ENCODE measurements at regions not wholly inside any gene's neighbourhood (a gene's known extent, or its start where the extent isn't known, plus 50 kb on each side); places are given as distances from the start of the nearest gene placed in this dataset.

DNA sequence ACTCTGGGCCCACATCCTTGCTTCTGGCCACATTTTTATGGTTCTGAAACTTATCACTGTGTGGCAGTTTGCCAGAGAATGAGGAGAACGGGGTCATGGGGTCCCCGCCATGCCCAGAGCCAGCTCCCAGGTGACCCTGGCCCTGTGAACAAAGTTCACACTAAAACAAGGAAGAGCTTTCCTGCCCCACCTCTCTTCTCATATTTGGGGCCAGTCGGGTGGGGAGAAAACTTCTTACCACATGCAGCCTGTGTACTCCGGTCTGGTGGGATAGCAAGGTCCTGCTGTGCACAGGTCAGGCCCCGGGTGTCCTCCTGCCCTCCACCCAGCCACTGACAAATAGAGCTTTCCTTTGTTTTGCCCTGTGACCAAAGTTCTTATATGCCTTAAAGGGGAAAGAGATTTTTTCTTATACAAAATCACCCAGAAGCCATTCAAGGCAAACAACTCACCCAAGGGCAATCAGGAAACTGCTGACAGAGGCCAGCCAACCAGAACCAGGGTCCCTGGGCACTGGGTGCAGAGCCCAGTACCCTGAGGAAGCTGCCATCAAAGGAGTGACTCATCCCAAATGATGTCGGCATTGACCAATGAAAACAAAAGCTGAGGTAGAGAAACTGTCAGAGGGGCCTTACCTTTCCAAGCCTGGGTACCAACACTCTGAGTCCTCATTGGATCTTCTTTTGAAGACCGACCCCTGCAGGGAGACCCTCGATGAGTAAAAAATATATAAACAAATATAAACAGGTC, 53.6 kb downstream of the OLIG1 start:
- TF ChIP-seq, protein P1, sequence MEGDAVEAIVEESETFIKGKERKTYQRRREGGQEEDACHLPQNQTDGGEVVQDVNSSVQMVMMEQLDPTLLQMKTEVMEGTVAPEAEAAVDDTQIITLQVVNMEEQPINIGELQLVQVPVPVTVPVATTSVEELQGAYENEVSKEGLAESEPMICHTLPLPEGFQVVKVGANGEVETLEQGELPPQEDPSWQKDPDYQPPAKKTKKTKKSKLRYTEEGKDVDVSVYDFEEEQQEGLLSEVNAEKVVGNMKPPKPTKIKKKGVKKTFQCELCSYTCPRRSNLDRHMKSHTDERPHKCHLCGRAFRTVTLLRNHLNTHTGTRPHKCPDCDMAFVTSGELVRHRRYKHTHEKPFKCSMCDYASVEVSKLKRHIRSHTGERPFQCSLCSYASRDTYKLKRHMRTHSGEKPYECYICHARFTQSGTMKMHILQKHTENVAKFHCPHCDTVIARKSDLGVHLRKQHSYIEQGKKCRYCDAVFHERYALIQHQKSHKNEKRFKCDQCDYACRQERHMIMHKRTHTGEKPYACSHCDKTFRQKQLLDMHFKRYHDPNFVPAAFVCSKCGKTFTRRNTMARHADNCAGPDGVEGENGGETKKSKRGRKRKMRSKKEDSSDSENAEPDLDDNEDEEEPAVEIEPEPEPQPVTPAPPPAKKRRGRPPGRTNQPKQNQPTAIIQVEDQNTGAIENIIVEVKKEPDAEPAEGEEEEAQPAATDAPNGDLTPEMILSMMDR (conservative IDR thresholded peaks at IDR 0.05): no peak
- no peak for TF ChIP-seq ZFX (IDR thresholded peaks at IDR 0.05)
